NB4 (cell line): ENCODE measurements at regions not wholly inside any gene's neighbourhood (a gene's known extent, or its start where the extent isn't known, plus 50 kb on each side); places are given as distances from the start of the nearest gene placed in this dataset.

Experiments used
- MYC ChIP-seq: IDR thresholded peaks from 2 replicates; pipeline ENCODE4 v1.6.1; 2011; ENCODE audit warnings: low read depth, low read length
- POLR2A ChIP-seq: IDR thresholded peaks from 2 replicates; pipeline ENCODE4 v1.6.1; 2011; ENCODE audit warnings: mild to moderate bottlenecking; ENCODE audit not compliant: insufficient read length; ENCODE audit errors: extremely low read depth
- TF ChIP-seq, protein P1 (sequence below): IDR thresholded peaks from one replicate; pipeline ENCODE4 v1.5.1; 2012; ENCODE audit warnings: low read depth, low read length
- TF ChIP-seq, protein P2 (sequence below): IDR thresholded peaks from 2 replicates; pipeline ENCODE4 v1.6.1; 2011; ENCODE audit warnings: low read depth, low read length

DNA sequence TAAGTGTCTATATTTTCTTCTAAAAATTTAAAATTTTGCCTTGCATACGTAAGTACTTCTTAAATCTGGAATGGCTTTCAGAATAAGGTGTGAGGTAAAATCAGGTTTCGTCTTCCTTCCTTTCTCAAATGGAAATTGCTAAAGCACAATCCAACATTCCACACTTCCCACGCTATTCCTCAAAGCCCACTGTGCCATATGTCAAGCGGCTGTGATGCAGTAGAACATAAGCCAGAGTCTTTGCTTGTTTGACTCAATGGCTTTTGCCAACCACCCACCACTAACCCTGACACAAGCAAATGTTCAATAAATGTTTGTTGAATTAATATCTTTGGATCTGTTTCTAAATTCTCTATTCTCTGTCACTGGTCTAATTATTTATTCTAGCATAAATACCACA lies 1199.7 kb upstream of the TENM3 start:
- TF ChIP-seq, protein P1, sequence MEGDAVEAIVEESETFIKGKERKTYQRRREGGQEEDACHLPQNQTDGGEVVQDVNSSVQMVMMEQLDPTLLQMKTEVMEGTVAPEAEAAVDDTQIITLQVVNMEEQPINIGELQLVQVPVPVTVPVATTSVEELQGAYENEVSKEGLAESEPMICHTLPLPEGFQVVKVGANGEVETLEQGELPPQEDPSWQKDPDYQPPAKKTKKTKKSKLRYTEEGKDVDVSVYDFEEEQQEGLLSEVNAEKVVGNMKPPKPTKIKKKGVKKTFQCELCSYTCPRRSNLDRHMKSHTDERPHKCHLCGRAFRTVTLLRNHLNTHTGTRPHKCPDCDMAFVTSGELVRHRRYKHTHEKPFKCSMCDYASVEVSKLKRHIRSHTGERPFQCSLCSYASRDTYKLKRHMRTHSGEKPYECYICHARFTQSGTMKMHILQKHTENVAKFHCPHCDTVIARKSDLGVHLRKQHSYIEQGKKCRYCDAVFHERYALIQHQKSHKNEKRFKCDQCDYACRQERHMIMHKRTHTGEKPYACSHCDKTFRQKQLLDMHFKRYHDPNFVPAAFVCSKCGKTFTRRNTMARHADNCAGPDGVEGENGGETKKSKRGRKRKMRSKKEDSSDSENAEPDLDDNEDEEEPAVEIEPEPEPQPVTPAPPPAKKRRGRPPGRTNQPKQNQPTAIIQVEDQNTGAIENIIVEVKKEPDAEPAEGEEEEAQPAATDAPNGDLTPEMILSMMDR = no peak
- TF ChIP-seq POLR2A (no peak), MYC (no peak)
- TF ChIP-seq, protein P2, sequence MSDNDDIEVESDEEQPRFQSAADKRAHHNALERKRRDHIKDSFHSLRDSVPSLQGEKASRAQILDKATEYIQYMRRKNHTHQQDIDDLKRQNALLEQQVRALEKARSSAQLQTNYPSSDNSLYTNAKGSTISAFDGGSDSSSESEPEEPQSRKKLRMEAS = no peak
